ENCODE measurements at regions not wholly inside any gene's neighbourhood (a gene's known extent, or its start where the extent isn't known, plus 50 kb on each side); places are given as distances from the start of the nearest gene placed in this dataset.
A peak's percentile ranks its signal among the peaks of the same experiment; 100 is the strongest.

DNA sequence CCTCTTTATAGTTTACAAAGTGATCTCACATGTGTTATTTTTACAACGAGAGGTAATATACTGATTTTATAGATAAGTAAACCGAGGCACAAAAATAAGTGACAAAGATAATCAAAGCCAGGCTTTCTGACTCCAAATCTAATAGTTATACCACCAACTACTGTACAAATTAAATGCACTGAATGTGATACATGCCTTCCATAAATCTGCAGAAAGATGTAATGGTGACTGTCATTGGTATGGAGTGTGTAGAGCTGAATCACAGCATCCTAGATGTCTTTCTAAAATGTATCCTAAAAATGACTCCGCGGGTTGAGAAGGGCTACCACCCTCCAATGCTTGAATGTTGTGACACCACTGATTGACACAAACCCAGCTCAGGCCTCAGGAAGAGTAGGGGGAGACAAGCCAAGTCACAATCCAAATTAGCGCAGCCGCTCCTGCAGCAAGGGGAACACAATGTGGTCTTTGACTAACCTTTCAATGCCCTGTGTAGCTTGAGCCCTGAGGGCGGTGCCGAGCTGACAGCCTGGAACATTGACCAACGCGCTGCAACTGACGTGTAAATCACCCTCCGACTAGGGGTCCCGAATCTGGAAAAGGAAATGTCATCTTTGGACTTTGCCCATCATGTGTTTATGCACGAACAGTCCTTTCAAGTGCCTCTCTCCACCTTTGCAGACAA, 136.8 kb downstream of the OLIG3 start:
- peak in 1 of 2 experiments; percentile 4 for DNase-seq
- H3K9me3 Mint-ChIP-seq (ENCODE audit: unreplicated experiment): no peaks in the 10 kb centered on the region
- no peak overlapping the region for H3K4me3 Mint-ChIP-seq (ENCODE audit: unreplicated experiment)
- no peak overlapping the region for H3K4me3 ChIP-seq (ENCODE audit: low read depth, low read length)
- H3K27me3 Mint-ChIP-seq (ENCODE audit: insufficient read depth, unreplicated experiment): no peaks in the 10 kb centered on the region
- no peak overlapping the region for H3K27ac Mint-ChIP-seq (ENCODE audit: unreplicated experiment)
- CTCF ChIA-PET: no interaction called here
- H3K9me3 ChIP-seq: no peaks in the 10 kb centered on the region
- POLR2A ChIA-PET: no interaction called here
- no peaks in the 10 kb centered on the region for H3K36me3 ChIP-seq (ENCODE audit: control insufficient read depth, insufficient read depth, low read length)
- H3K36me3 Mint-ChIP-seq (ENCODE audit: insufficient read depth, unreplicated experiment): no peaks in the 10 kb centered on the region
- intact Hi-C loops (cut with micrococcal nuclease; ENCODE audit: unreplicated experiment): no loop called here
- no TSS peak for BruUV-seq (replicated peaks)
- peaks cover 20% of the 10 kb centered on the region for H3K4me1 Mint-ChIP-seq (ENCODE audit: low read depth, unreplicated experiment)
- H3K4me1 ChIP-seq: peaks cover 30% of the 10 kb centered on the region
- TF ChIP-seq, protein P1, sequence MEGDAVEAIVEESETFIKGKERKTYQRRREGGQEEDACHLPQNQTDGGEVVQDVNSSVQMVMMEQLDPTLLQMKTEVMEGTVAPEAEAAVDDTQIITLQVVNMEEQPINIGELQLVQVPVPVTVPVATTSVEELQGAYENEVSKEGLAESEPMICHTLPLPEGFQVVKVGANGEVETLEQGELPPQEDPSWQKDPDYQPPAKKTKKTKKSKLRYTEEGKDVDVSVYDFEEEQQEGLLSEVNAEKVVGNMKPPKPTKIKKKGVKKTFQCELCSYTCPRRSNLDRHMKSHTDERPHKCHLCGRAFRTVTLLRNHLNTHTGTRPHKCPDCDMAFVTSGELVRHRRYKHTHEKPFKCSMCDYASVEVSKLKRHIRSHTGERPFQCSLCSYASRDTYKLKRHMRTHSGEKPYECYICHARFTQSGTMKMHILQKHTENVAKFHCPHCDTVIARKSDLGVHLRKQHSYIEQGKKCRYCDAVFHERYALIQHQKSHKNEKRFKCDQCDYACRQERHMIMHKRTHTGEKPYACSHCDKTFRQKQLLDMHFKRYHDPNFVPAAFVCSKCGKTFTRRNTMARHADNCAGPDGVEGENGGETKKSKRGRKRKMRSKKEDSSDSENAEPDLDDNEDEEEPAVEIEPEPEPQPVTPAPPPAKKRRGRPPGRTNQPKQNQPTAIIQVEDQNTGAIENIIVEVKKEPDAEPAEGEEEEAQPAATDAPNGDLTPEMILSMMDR (IDR thresholded peaks at IDR 0.05; ENCODE audit: insufficient read depth in 1 of 2, low read depth in 1 of 2, low read length in 1 of 2, severe bottlenecking in 1 of 2, unreplicated experiment in 1 of 2): no peak
- H3K27me3 ChIP-seq (replicated peaks; ENCODE audit: control insufficient read depth, insufficient read depth, low read length): no peaks in the 10 kb centered on the region

DNA sequence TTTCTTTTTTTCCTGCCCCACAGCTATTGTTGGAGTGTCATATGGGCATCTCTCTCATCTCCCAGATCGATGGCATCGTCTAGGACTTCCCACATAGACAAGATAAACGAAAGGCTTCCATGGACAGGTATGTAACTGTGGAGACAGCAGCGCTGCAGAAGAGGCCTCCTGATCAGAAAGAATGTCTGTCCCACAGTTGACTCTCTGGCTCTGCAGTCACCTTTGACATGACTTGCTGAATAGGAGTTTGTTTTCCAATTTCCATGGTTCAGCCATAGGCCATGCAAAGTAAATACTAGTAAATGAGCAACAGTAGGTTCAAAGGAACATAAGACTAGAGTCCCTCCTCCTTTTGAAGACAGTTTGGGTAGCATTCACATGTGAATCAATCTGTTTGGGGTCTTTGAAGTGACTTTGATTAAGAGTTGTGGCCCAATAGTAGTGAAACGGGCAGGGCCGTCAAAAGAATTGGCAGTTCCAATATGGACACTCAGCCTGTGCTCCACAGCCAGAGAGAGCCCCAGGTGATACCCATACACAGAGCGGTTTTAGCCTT, 134.7 kb upstream of the IFNGR1 start:
- TF ChIP-seq, protein P1 (IDR thresholded peaks at IDR 0.05; ENCODE audit: insufficient read depth in 1 of 2, low read depth in 1 of 2, low read length in 1 of 2, severe bottlenecking in 1 of 2, unreplicated experiment in 1 of 2): no peak
- intact Hi-C loops (cut with micrococcal nuclease; ENCODE audit: unreplicated experiment): no loop called here
- Mint-ChIP-seq H3K4me3 (ENCODE audit: unreplicated experiment) (peak overlapping the region; percentile 50), H3K27me3 (ENCODE audit: insufficient read depth, unreplicated experiment) (no peaks in the 10 kb centered on the region), H3K4me1 (ENCODE audit: low read depth, unreplicated experiment) (peaks cover 20% of the 10 kb centered on the region), H3K27ac (ENCODE audit: unreplicated experiment) (peak overlapping the region; percentile 83), H3K36me3 (ENCODE audit: insufficient read depth, unreplicated experiment) (no peaks in the 10 kb centered on the region), H3K9me3 (ENCODE audit: unreplicated experiment) (no peaks in the 10 kb centered on the region)
- ChIA-PET CTCF (no interaction called here), POLR2A (no interaction called here)
- Histone ChIP-seq H3K36me3 (ENCODE audit: control insufficient read depth, insufficient read depth, low read length) (no peaks in the 10 kb centered on the region), H3K4me3 (ENCODE audit: low read depth, low read length) (no peak overlapping the region), H3K9me3 (no peaks in the 10 kb centered on the region), H3K4me1 (peaks cover 42% of the 10 kb centered on the region), H3K27me3 (replicated peaks; ENCODE audit: control insufficient read depth, insufficient read depth, low read length) (no peaks in the 10 kb centered on the region)
- DNase-seq: peak; percentile 55 to 75
- BruUV-seq (replicated peaks): no TSS peak

DNA sequence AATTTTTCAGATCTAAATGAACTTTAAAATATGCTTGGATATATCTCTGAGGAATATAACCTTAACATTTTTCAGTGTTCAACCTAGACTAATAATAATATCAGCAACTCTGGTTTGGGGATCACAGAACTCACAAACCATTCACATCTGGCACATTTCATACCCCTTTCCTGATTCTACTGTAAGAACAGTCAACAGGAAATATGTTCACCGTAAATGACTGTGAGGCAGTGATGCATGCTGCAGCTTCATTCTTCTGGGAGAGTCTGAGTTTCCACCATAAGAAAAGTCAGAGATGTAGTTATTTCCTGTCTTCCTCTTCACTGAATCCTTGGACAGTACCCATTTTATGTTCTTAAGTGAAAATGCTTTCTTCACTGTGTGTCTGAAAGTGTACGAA, 134.2 kb upstream of the IFNGR1 start:
- DNase-seq: no peak
- Histone ChIP-seq H3K4me3 (ENCODE audit: low read depth, low read length) (no peak overlapping the region), H3K36me3 (ENCODE audit: control insufficient read depth, insufficient read depth, low read length) (no peaks in the 10 kb centered on the region), H3K9me3 (no peaks in the 10 kb centered on the region), H3K4me1 (peaks cover 42% of the 10 kb centered on the region), H3K27me3 (replicated peaks; ENCODE audit: control insufficient read depth, insufficient read depth, low read length) (no peaks in the 10 kb centered on the region)
- intact Hi-C loops (cut with micrococcal nuclease; ENCODE audit: unreplicated experiment): no loop called here
- TF ChIP-seq, protein P1 (IDR thresholded peaks at IDR 0.05; ENCODE audit: insufficient read depth in 1 of 2, low read depth in 1 of 2, low read length in 1 of 2, severe bottlenecking in 1 of 2, unreplicated experiment in 1 of 2): no peak
- ChIA-PET POLR2A (no interaction called here), CTCF (no interaction called here)
- Mint-ChIP-seq H3K4me3 (ENCODE audit: unreplicated experiment) (peak overlapping the region; percentile 50), H3K9me3 (ENCODE audit: unreplicated experiment) (no peaks in the 10 kb centered on the region), H3K27me3 (ENCODE audit: insufficient read depth, unreplicated experiment) (no peaks in the 10 kb centered on the region), H3K4me1 (ENCODE audit: low read depth, unreplicated experiment) (peaks cover 20% of the 10 kb centered on the region), H3K27ac (ENCODE audit: unreplicated experiment) (peak overlapping the region; percentile 83), H3K36me3 (ENCODE audit: insufficient read depth, unreplicated experiment) (no peaks in the 10 kb centered on the region)
- BruUV-seq (replicated peaks): no TSS peak

All from Caco-2 (cell line).